HCT116 (cell line): ENCODE measurements at regions not wholly inside any gene's neighbourhood (a gene's known extent, or its start where the extent isn't known, plus 50 kb on each side); places are given as distances from the start of the nearest gene placed in this dataset.

ENCODE experiments used
- ATAC-seq: fragments of 200-7000 bp; cut with Tn5 transposase; 2 replicates; pipeline ENCODE4 v1.9.1; 2020; ENCODE audit warnings: mild to moderate bottlenecking, moderate library complexity
- BruUV-seq: library from RNA; stranded (reverse); fragments of 400-500 nt; replicated peaks from 2 replicates; lab custom pipeline; 2021; lab: Mats Ljungman, UMichigan
- CTCF ChIA-PET: fragments of 300-600 bp; sonication (Branson Sonifier 250); formaldehyde crosslinking; loops from one replicate; lab custom pipeline; 2021; ENCODE audit warnings: antibody characterized with exemption; lab: Charles Lee
- POLR2A ChIA-PET: fragments of 300-600, 350-600 bp; sonication (Branson Sonifier 250); formaldehyde crosslinking; loops from one replicate; lab custom pipeline; 2021; ENCODE audit warnings: antibody characterized with exemption; lab: Charles Lee
- RAD21 ChIA-PET, 2 experiments: fragments of 300-600 bp; sonication (Branson Sonifier 250); formaldehyde crosslinking; loops; one replicate each; lab custom pipeline; 2023; ENCODE audit warnings: low total read pairs in 2 of 2; ENCODE audit not compliant: uncharacterized antibody in 2 of 2, unreplicated experiment in 2 of 2, low non-redundant PET in 1 of 2; lab: Charles Lee
- DNase-seq: peaks from one replicate; pipeline ENCODE4 v3.0.0-alpha.2; 2010; ENCODE audit warnings: low read depth, low spot score
- H2AFZ ChIP-seq: fragments of 200-600 bp; shearing (Covaris generic), sonication (generic); 2 replicates; pipeline ENCODE4 v1.6.1; 2017; ENCODE audit warnings: low read depth, mixed run types, mixed read lengths, antibody characterized with exemption, low read length; ENCODE audit not compliant: poor library complexity, severe bottlenecking
- H3K27ac ChIP-seq: 2 replicates; pipeline ENCODE4 v1.5.1; 2012; ENCODE audit warnings: low read depth, low read length
- H3K27me3 ChIP-seq: fragments of 200-600 bp; sonication (generic); 2 replicates; pipeline ENCODE4 v1.6.1; 2016; ENCODE audit warnings: mixed run types, low read length, mixed read lengths; ENCODE audit not compliant: insufficient read depth
- H3K36me3 ChIP-seq, 2 experiments: fragments of 200-500 bp in 1 of 2; fragments of 200-600 bp in 1 of 2; sonication (Bioruptor generic) in 1 of 2; sonication (generic) in 1 of 2; 2 replicates each; pipeline versions ENCODE4 v1.5.1 to v1.6.1; 2014 to 2016; ENCODE audit warnings: low read length in 2 of 2, inconsistent platforms in 1 of 2, mixed read lengths in 1 of 2, mixed run types in 1 of 2; ENCODE audit not compliant: insufficient read depth in 2 of 2, control insufficient read depth in 1 of 2
- H3K4me1 ChIP-seq, 2 experiments: fragments of 200-600 bp in 1 of 2; sonication (generic) in 1 of 2; 2 replicates each; pipeline versions ENCODE4 v1.5.1 to v1.6.1; 2012 to 2017; ENCODE audit warnings: low read length in 2 of 2, inconsistent platforms in 1 of 2, mild to moderate bottlenecking in 1 of 2, mixed read lengths in 1 of 2, mixed run types in 1 of 2, moderate library complexity in 1 of 2; ENCODE audit not compliant: insufficient read depth in 2 of 2, control insufficient read depth in 1 of 2
- H3K4me2 ChIP-seq: fragments of 200-600 bp; sonication (generic); 2 replicates; pipeline ENCODE4 v1.6.1; 2017; ENCODE audit warnings: mixed run types, low read length, mixed read lengths
- H3K4me3 ChIP-seq, 2 experiments: fragments of 200-600 bp in 1 of 2; sonication (generic) in 1 of 2; replicated peaks in 1 of 2; 2 replicates each; pipeline ENCODE4 v1.5.1; 2011 to 2016; ENCODE audit warnings: low read length in 2 of 2, control low read depth in 1 of 2, low read depth in 1 of 2, mild to moderate bottlenecking in 1 of 2, mixed read lengths in 1 of 2, mixed run types in 1 of 2
- H3K79me2 ChIP-seq: fragments of 200-600 bp; sonication (generic); 2 replicates; pipeline ENCODE4 v1.6.1; 2017; ENCODE audit warnings: mild to moderate bottlenecking, mixed run types, low read length, moderate library complexity, mixed read lengths; ENCODE audit not compliant: insufficient read depth
- H3K9ac ChIP-seq: fragments of 200-600 bp; sonication (generic); 2 replicates; pipeline ENCODE4 v1.6.1; 2016; ENCODE audit warnings: low read length, mixed read lengths
- H3K9me2 ChIP-seq: fragments of 200-600 bp; sonication (generic), shearing (Covaris generic); 2 replicates; pipeline ENCODE4 v1.6.1; 2017; ENCODE audit warnings: mixed run types, mild to moderate bottlenecking, moderate library complexity; ENCODE audit not compliant: insufficient read depth
- H3K9me3 ChIP-seq, 2 experiments: fragments of 200-500 bp in 1 of 2; fragments of 200-600 bp in 1 of 2; sonication (Bioruptor generic) in 1 of 2; sonication (generic) in 1 of 2; 2 replicates each; pipeline ENCODE4 v1.6.1; 2014 to 2017; ENCODE audit warnings: low read length in 2 of 2, mixed read lengths in 2 of 2, inconsistent platforms in 1 of 2, low read depth in 1 of 2, mild to moderate bottlenecking in 1 of 2, mixed run types in 1 of 2, moderate library complexity in 1 of 2; ENCODE audit not compliant: control insufficient read depth in 1 of 2, insufficient read depth in 1 of 2
- H4K20me1 ChIP-seq: fragments of 200-600 bp; sonication (generic), shearing (Covaris generic); 2 replicates; pipeline ENCODE4 v1.6.1; 2017; ENCODE audit warnings: mixed run types, mild to moderate bottlenecking, moderate library complexity; ENCODE audit not compliant: insufficient read depth
- CEBPB ChIP-seq: IDR thresholded peaks from 2 replicates; pipeline ENCODE4 v1.6.1; 2012; ENCODE audit warnings: low read depth
- EGR1 ChIP-seq: IDR thresholded peaks from 2 replicates; pipeline ENCODE4 v1.6.1; 2012; ENCODE audit warnings: low read depth
- EZH2 ChIP-seq: fragments of 200-600 bp; sonication (generic); IDR thresholded peaks from 2 replicates; pipeline ENCODE4 v1.6.1; 2017; ENCODE audit warnings: antibody characterized with exemption, mixed run types
- EZH2phosphoT487 ChIP-seq: fragments of 200-600 bp; IDR thresholded peaks from 2 replicates; pipeline ENCODE4 v1.6.1; 2018; ENCODE audit warnings: antibody characterized with exemption, borderline replicate concordance
- POLR2A ChIP-seq: IDR thresholded peaks from 2 replicates; pipeline ENCODE4 v1.7.0; 2011; ENCODE audit warnings: borderline replicate concordance; ENCODE audit not compliant: insufficient read depth, insufficient read length; ENCODE audit errors: extremely low read depth
- RAD21 ChIP-seq: IDR thresholded peaks from 2 replicates; pipeline ENCODE4 v1.6.1; 2012; ENCODE audit warnings: low read depth, mild to moderate bottlenecking
- SIN3A ChIP-seq: IDR thresholded peaks from 2 replicates; pipeline ENCODE4 v1.6.1; 2012; ENCODE audit warnings: low read depth
- SP1 ChIP-seq: IDR thresholded peaks from 2 replicates; pipeline ENCODE4 v1.6.1; 2012; ENCODE audit warnings: low read depth
- SRF ChIP-seq: IDR thresholded peaks from 2 replicates; pipeline ENCODE4 v1.6.1; 2012; ENCODE audit warnings: low read depth
- TCF7L2 ChIP-seq: IDR thresholded peaks from 2 replicates; pipeline ENCODE4 v1.7.0; 2011; ENCODE audit warnings: borderline replicate concordance, inconsistent platforms; ENCODE audit not compliant: insufficient read depth, insufficient read length; ENCODE audit errors: extremely low read depth
- YY1 ChIP-seq: IDR thresholded peaks from 2 replicates; pipeline ENCODE4 v1.6.1; 2011; ENCODE audit warnings: low read length, low read depth, moderate library complexity, mild to moderate bottlenecking; ENCODE audit not compliant: insufficient replicate concordance; ENCODE audit errors: extremely low read depth
- ZFX ChIP-seq: fragments of 450-650 bp; IDR thresholded peaks from 2 replicates; pipeline ENCODE4 v1.6.1; 2017
- intact Hi-C: fragments of 100-400 bp; cut with micrococcal nuclease; formaldehyde crosslinking; loops from 2 replicates; pipeline ENCODE4 v1.10.0; 2022
- TF ChIP-seq, protein P1 (sequence below): IDR thresholded peaks from 2 replicates; pipeline ENCODE4 v1.6.1; 2012
- TF ChIP-seq, protein P2 (sequence below): IDR thresholded peaks from 2 replicates; pipeline ENCODE4 v1.6.1; 2012
- TF ChIP-seq, protein P3 (sequence below): IDR thresholded peaks from 2 replicates; pipeline ENCODE4 v1.6.1; 2011; ENCODE audit warnings: mild to moderate bottlenecking, low read length, moderate library complexity; ENCODE audit not compliant: insufficient replicate concordance; ENCODE audit errors: extremely low read depth
- TF ChIP-seq, protein P4 (sequence below), 3 experiments: fragments of 200-600 bp in 1 of 3; sonication (generic) in 1 of 3; IDR thresholded peaks in 2 of 3; conservative IDR thresholded peaks in 1 of 3; 2 replicates each; pipeline ENCODE4 v1.5.1; 2012 to 2017; ENCODE audit warnings: low read depth in 2 of 3, low read length in 2 of 3, antibody characterized with exemption in 1 of 3, borderline replicate concordance in 1 of 3, control low read depth in 1 of 3, mild to moderate bottlenecking in 1 of 3, mixed read lengths in 1 of 3, mixed run types in 1 of 3, moderate library complexity in 1 of 3; ENCODE audit not compliant: insufficient read depth in 1 of 3

DNA sequence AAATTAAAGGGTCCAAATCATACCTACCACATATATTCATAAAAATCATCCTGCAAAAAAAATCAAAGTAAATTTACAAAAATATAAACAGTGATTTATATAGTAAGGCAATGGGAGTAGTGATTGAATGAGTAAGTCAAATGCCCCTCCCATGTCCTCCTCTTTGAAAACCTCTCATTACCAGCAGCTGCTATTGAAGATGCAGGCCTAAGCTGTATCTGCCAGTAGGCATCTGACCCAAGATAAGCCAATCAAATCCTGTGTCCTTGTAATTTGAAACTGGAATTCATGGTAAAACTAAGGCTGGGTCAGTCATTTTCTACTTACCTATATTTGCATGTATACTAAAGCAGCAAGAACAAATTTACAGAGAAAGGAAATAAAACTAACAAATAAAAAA is 60.4 kb upstream of the POU1F1 start:
- Histone ChIP-seq H3K4me1 (peaks cover 27 to 32% of the 10 kb centered on the region in 2 experiments), H3K79me2 (no peaks in the 10 kb centered on the region), H3K36me3 (no peaks in the 10 kb centered on the region), H4K20me1 (no peaks in the 10 kb centered on the region), H2AFZ (peak overlapping the region; percentile 49), H3K9ac (no peak overlapping the region), H3K9me3 (no peaks in the 10 kb centered on the region), H3K9me2 (no peaks in the 10 kb centered on the region), H3K27me3 (no peaks in the 10 kb centered on the region), H3K4me3 (no peak overlapping the region), H3K27ac (no peak overlapping the region), H3K4me2 (no peak overlapping the region)
- ChIA-PET POLR2A (no interaction called here), CTCF (interaction anchor here (3.3 kb wide), 1 partner anchor 14 kb away, joined by 18 read pairs; no protein-coding TSS in a partner anchor), RAD21 (no interaction called here)
- DNase-seq, result no peak
- intact Hi-C loops, result no loop called here
- BruUV-seq, result no TSS peak
- no peak for ATAC-seq
- no peak for TF ChIP-seq POLR2A
- no peak for TF ChIP-seq EZH2
- TF ChIP-seq RAD21, result no peak
- TF ChIP-seq TCF7L2, result no peak
- no peak for TF ChIP-seq SP1
- TF ChIP-seq SRF, result no peak
- no peak for TF ChIP-seq YY1
- TF ChIP-seq ZFX, result no peak
- TF ChIP-seq EZH2phosphoT487, result no peak
- TF ChIP-seq, protein P1, sequence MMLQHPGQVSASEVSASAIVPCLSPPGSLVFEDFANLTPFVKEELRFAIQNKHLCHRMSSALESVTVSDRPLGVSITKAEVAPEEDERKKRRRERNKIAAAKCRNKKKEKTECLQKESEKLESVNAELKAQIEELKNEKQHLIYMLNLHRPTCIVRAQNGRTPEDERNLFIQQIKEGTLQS, result no peak
- TF ChIP-seq, protein P2, sequence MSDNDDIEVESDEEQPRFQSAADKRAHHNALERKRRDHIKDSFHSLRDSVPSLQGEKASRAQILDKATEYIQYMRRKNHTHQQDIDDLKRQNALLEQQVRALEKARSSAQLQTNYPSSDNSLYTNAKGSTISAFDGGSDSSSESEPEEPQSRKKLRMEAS, result no peak
- no peak for TF ChIP-seq CEBPB
- no peak for TF ChIP-seq SIN3A
- TF ChIP-seq EGR1, result no peak
- TF ChIP-seq, protein P3, sequence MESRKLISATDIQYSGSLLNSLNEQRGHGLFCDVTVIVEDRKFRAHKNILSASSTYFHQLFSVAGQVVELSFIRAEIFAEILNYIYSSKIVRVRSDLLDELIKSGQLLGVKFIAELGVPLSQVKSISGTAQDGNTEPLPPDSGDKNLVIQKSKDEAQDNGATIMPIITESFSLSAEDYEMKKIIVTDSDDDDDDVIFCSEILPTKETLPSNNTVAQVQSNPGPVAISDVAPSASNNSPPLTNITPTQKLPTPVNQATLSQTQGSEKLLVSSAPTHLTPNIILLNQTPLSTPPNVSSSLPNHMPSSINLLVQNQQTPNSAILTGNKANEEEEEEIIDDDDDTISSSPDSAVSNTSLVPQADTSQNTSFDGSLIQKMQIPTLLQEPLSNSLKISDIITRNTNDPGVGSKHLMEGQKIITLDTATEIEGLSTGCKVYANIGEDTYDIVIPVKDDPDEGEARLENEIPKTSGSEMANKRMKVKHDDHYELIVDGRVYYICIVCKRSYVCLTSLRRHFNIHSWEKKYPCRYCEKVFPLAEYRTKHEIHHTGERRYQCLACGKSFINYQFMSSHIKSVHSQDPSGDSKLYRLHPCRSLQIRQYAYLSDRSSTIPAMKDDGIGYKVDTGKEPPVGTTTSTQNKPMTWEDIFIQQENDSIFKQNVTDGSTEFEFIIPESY, result no peak
- TF ChIP-seq, protein P4, sequence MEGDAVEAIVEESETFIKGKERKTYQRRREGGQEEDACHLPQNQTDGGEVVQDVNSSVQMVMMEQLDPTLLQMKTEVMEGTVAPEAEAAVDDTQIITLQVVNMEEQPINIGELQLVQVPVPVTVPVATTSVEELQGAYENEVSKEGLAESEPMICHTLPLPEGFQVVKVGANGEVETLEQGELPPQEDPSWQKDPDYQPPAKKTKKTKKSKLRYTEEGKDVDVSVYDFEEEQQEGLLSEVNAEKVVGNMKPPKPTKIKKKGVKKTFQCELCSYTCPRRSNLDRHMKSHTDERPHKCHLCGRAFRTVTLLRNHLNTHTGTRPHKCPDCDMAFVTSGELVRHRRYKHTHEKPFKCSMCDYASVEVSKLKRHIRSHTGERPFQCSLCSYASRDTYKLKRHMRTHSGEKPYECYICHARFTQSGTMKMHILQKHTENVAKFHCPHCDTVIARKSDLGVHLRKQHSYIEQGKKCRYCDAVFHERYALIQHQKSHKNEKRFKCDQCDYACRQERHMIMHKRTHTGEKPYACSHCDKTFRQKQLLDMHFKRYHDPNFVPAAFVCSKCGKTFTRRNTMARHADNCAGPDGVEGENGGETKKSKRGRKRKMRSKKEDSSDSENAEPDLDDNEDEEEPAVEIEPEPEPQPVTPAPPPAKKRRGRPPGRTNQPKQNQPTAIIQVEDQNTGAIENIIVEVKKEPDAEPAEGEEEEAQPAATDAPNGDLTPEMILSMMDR (IDR thresholded peaks at IDR 0.05 in 2 of 3, conservative IDR thresholded peaks at IDR 0.05 in 1 of 3; ENCODE audit: borderline replicate concordance in 1 of 3, insufficient read depth in 1 of 3, low read depth in 2 of 3, low read length in 2 of 3), result no peak
